ENCODE measurements at regions not wholly inside any gene's neighbourhood (a gene's known extent, or its start where the extent isn't known, plus 50 kb on each side); places are given as distances from the start of the nearest gene placed in this dataset.
"Not testable (repeated sequence)": the region's sequence is repeated elsewhere in the genome, so short reads cannot be mapped to it uniquely, and the experiment has no call there.

- DNase-seq: no peak
Observed at GRCh38 chr16:52050418-52050817, 496.5 kb downstream of the TOX3 start.

GRCh38 chr16:52035436-52035835, 511.5 kb downstream of the TOX3 start:
- no peak for DNase-seq

- DNase-seq: no peak
Observed at GRCh38 chr16:52034830-52035229, 512.1 kb downstream of the TOX3 start.

GRCh38 chr16:52033992-52034391, 513.0 kb downstream of the TOX3 start:
- no peak for DNase-seq

GRCh38 chr16:52022980-52023379, 524.0 kb downstream of the TOX3 start:
- DNase-seq: no peak

GRCh38 chr16:52022177-52022576, 524.8 kb downstream of the TOX3 start:
- no peak for DNase-seq

- DNase-seq: no peak
Observed at GRCh38 chr16:52016387-52016786, 530.6 kb downstream of the TOX3 start.

GRCh38 chr16:52005551-52005950, 541.4 kb downstream of the TOX3 start:
- DNase-seq: no peak

- DNase-seq: no peak
Observed at GRCh38 chr16:52004343-52004742, 542.6 kb downstream of the TOX3 start.

- DNase-seq: no peak
Observed at GRCh38 chr16:52002026-52002425, 544.9 kb downstream of the TOX3 start.

GRCh38 chr16:51996516-51996915, 550.4 kb downstream of the TOX3 start:
- DNase-seq: no peak

GRCh38 chr16:51994597-51994996, 552.3 kb downstream of the TOX3 start:
- peak; percentile 1 for DNase-seq

- DNase-seq: no peak
Observed at GRCh38 chr16:51989637-51990230, 557.2 kb downstream of the TOX3 start.

GRCh38 chr16:51988977-51989376, 558.0 kb downstream of the TOX3 start:
- no peak for DNase-seq

GRCh38 chr16:51987519-51987918, 559.4 kb downstream of the TOX3 start:
- DNase-seq: no peak

- no peak for DNase-seq
Observed at GRCh38 chr16:51986717-51987116, 560.2 kb downstream of the TOX3 start.

GRCh38 chr16:51986301-51986700, 560.6 kb downstream of the TOX3 start:
- no peak for DNase-seq

- DNase-seq: no peak
Observed at GRCh38 chr16:51985126-51985525, 561.8 kb downstream of the TOX3 start.

- no peak for DNase-seq
Observed at GRCh38 chr16:51984395-51984794, 562.5 kb downstream of the TOX3 start.

- DNase-seq: peak; percentile 63
Observed at GRCh38 chr16:51982715-51983680, 563.9 kb downstream of the TOX3 start.

GRCh38 chr16:51981725-51982124, 565.2 kb downstream of the TOX3 start:
- DNase-seq: no peak

GRCh38 chr16:51977506-51977905, 569.4 kb downstream of the TOX3 start:
- not testable (repeated sequence) for DNase-seq

- peak; percentile 7 for DNase-seq
Observed at GRCh38 chr16:51971184-51971583, 575.8 kb downstream of the TOX3 start.

- peak; percentile 15 for DNase-seq
Observed at GRCh38 chr16:51968749-51969148, 578.2 kb downstream of the TOX3 start.

Data from fibroblast of skin of right quadriceps (primary cell).